Endothelial cell of umbilical vein (primary cell): ENCODE measurements at regions not wholly inside any gene's neighbourhood (a gene's known extent, or its start where the extent isn't known, plus 50 kb on each side); places are given as distances from the start of the nearest gene placed in this dataset.

Experiments
- CTCF ChIP-seq, 2 donors: IDR thresholded peaks; 1 replicate in 1 of 2; 2 replicates in 1 of 2; pipeline ENCODE4 v1.5.1; 2011; ENCODE audit warnings: low read length in 2 of 2, mild to moderate bottlenecking in 2 of 2, moderate library complexity in 2 of 2, control low read depth in 1 of 2, inconsistent platforms in 1 of 2, low read depth in 1 of 2; ENCODE audit not compliant: insufficient read depth in 1 of 2; ENCODE audit errors: extremely low read depth in 1 of 2
- MAX ChIP-seq: IDR thresholded peaks from 2 replicates; pipeline ENCODE4 v1.6.1; 2011; ENCODE audit not compliant: insufficient read depth, insufficient read length
- POLR2AphosphoS5 ChIP-seq: IDR thresholded peaks from 2 replicates; pipeline ENCODE4 v1.6.1; 2012; ENCODE audit warnings: low read depth, mild to moderate bottlenecking, control low read depth, low read length, moderate library complexity; ENCODE audit not compliant: insufficient read depth

- TF ChIP-seq CTCF (IDR thresholded peaks at IDR 0.05; ENCODE audit: extremely low read depth in 1 of 2, insufficient read depth in 1 of 2, low read depth in 1 of 2, low read length in 2 of 2) (no peak), MAX (no peak), POLR2AphosphoS5 (no peak)
Measured at GRCh38 chr1:30330644-30331043, 392.7 kb downstream of the MATN1 start.
